ENCODE measurements at regions not wholly inside any gene's neighbourhood (a gene's known extent, or its start where the extent isn't known, plus 50 kb on each side); places are given as distances from the start of the nearest gene placed in this dataset.
A peak's percentile ranks its signal among the peaks of the same experiment; 100 is the strongest.

GRCh38 chr11:129270446-129270845, 78.3 kb upstream of the ARHGAP32 start:
- H3K27ac ChIP-seq (ENCODE audit: insufficient read depth, low read depth, low read length, poor library complexity, severe bottlenecking) = no peak overlapping the region
- H3K4me1 ChIP-seq (ENCODE audit: control insufficient read depth, insufficient read depth, low read length) = peaks cover 10% of the 10 kb centered on the region
- no peaks in the 10 kb centered on the region for H3K27me3 ChIP-seq (ENCODE audit: control insufficient read depth, insufficient read depth, low read length, poor library complexity, severe bottlenecking)
- H3K36me3 ChIP-seq (ENCODE audit: control insufficient read depth, insufficient read depth, low read length) = no peaks in the 10 kb centered on the region
- 82 to 87% methylated on average over 4 of the region's 4 CpGs for WGBS, 2 experiments
- no peak overlapping the region for H3K4me3 ChIP-seq (ENCODE audit: insufficient read depth, low read depth, low read length)
- no peaks in the 10 kb centered on the region for H3K9me3 ChIP-seq (ENCODE audit: control insufficient read depth, low read length)

- Histone ChIP-seq H3K4me3 (ENCODE audit: insufficient read depth, low read depth, low read length) (no peak overlapping the region), H3K9me3 (ENCODE audit: control insufficient read depth, low read length) (no peaks in the 10 kb centered on the region), H3K36me3 (ENCODE audit: control insufficient read depth, insufficient read depth, low read length) (no peaks in the 10 kb centered on the region), H3K4me1 (ENCODE audit: control insufficient read depth, insufficient read depth, low read length) (peaks cover 10% of the 10 kb centered on the region), H3K27ac (ENCODE audit: insufficient read depth, low read depth, low read length, poor library complexity, severe bottlenecking) (no peak overlapping the region), H3K27me3 (ENCODE audit: control insufficient read depth, insufficient read depth, low read length, poor library complexity, severe bottlenecking) (no peaks in the 10 kb centered on the region)
- 86 to 93% methylated on average over 3 of the region's 3 CpGs for WGBS, 2 experiments
Measured at GRCh38 chr11:129268371-129268770, 76.2 kb upstream of the ARHGAP32 start.

GRCh38 chr11:129267716-129268115, 75.6 kb upstream of the ARHGAP32 start:
- Histone ChIP-seq H3K4me1 (ENCODE audit: control insufficient read depth, insufficient read depth, low read length) (peaks cover 10% of the 10 kb centered on the region), H3K27me3 (ENCODE audit: control insufficient read depth, insufficient read depth, low read length, poor library complexity, severe bottlenecking) (no peaks in the 10 kb centered on the region), H3K4me3 (ENCODE audit: insufficient read depth, low read depth, low read length) (no peak overlapping the region), H3K9me3 (ENCODE audit: control insufficient read depth, low read length) (no peaks in the 10 kb centered on the region), H3K36me3 (ENCODE audit: control insufficient read depth, insufficient read depth, low read length) (no peaks in the 10 kb centered on the region), H3K27ac (ENCODE audit: insufficient read depth, low read depth, low read length, poor library complexity, severe bottlenecking) (no peak overlapping the region)
- WGBS, 2 experiments = 46 to 47% methylated on average over 3 of the region's 3 CpGs

- no peak overlapping the region for H3K27ac ChIP-seq (ENCODE audit: insufficient read depth, low read depth, low read length, poor library complexity, severe bottlenecking)
- H3K27me3 ChIP-seq (ENCODE audit: control insufficient read depth, insufficient read depth, low read length, poor library complexity, severe bottlenecking) = no peaks in the 10 kb centered on the region
- no peaks in the 10 kb centered on the region for H3K9me3 ChIP-seq (ENCODE audit: control insufficient read depth, low read length)
- no peak overlapping the region for H3K4me3 ChIP-seq (ENCODE audit: insufficient read depth, low read depth, low read length)
- 67 to 77% methylated on average over 2 of the region's 2 CpGs for WGBS, 2 experiments
- no peaks in the 10 kb centered on the region for H3K36me3 ChIP-seq (ENCODE audit: control insufficient read depth, insufficient read depth, low read length)
- H3K4me1 ChIP-seq (ENCODE audit: control insufficient read depth, insufficient read depth, low read length) = peaks cover 12% of the 10 kb centered on the region
Measured at GRCh38 chr11:129266536-129266935, 74.4 kb upstream of the ARHGAP32 start.

- WGBS, 2 experiments = 90 to 91% methylated on average over 4 to 5 of the region's 5 CpGs
- no peaks in the 10 kb centered on the region for H3K27me3 ChIP-seq (ENCODE audit: control insufficient read depth, insufficient read depth, low read length, poor library complexity, severe bottlenecking)
- no peak overlapping the region for H3K4me3 ChIP-seq (ENCODE audit: insufficient read depth, low read depth, low read length)
- H3K9me3 ChIP-seq (ENCODE audit: control insufficient read depth, low read length) = no peaks in the 10 kb centered on the region
- H3K27ac ChIP-seq (ENCODE audit: insufficient read depth, low read depth, low read length, poor library complexity, severe bottlenecking) = no peak overlapping the region
- H3K36me3 ChIP-seq (ENCODE audit: control insufficient read depth, insufficient read depth, low read length) = no peaks in the 10 kb centered on the region
- peaks cover 15% of the 10 kb centered on the region for H3K4me1 ChIP-seq (ENCODE audit: control insufficient read depth, insufficient read depth, low read length)
Measured at GRCh38 chr11:129265125-129265788, 73.1 kb upstream of the ARHGAP32 start.

DNA sequence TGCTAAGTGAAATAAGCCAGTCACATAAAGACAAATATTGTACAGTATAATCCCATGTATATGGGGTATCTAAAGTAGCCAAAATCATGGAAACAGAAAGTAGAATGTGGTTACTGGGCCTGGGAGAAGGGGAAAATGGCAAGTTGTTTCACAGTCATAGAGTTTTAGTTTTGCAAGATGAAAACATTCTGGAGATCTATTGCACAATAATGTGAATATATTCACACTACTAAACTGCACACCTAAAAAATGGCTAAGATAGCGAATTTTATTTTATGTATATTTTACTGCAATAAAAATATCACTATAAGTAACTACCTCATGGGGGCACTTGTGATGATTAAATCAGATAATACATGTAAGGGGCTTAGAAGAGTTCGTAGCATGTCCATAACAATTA, 72.0 kb upstream of the ARHGAP32 start:
- Histone ChIP-seq H3K9me3 (ENCODE audit: control insufficient read depth, low read length) (no peaks in the 10 kb centered on the region), H3K27me3 (ENCODE audit: control insufficient read depth, insufficient read depth, low read length, poor library complexity, severe bottlenecking) (no peaks in the 10 kb centered on the region), H3K4me3 (ENCODE audit: insufficient read depth, low read depth, low read length) (no peak overlapping the region), H3K36me3 (ENCODE audit: control insufficient read depth, insufficient read depth, low read length) (no peaks in the 10 kb centered on the region), H3K4me1 (ENCODE audit: control insufficient read depth, insufficient read depth, low read length) (peaks cover 15% of the 10 kb centered on the region), H3K27ac (ENCODE audit: insufficient read depth, low read depth, low read length, poor library complexity, severe bottlenecking) (no peak overlapping the region)
- WGBS, 2 experiments = 100% methylated on average over 1 of the region's 2 CpGs; no CpG with 5 or more reads in 1 of the 2 experiments

DNA sequence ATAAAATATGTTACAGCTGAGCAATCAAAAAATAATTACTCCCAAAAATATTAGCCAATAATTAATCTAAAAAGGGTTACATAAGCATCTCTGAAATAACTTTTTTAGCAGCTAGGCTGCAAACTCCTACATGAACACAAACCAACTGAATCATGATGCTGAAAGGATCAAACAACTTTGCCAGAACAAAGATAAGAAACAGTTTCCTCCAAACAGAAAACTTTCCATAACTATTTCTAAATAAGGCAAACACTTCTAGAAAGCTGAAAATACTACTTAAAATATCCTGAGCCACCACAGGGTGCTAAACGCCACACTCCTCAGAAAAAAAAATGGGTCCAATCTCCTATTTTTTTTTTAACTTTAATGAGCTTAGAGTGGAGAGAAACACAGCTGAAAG, 68.6 kb upstream of the ARHGAP32 start:
- Histone ChIP-seq H3K27me3 (ENCODE audit: control insufficient read depth, insufficient read depth, low read length, poor library complexity, severe bottlenecking) (no peaks in the 10 kb centered on the region), H3K27ac (ENCODE audit: insufficient read depth, low read depth, low read length, poor library complexity, severe bottlenecking) (no peak overlapping the region), H3K4me3 (ENCODE audit: insufficient read depth, low read depth, low read length) (no peak overlapping the region), H3K9me3 (ENCODE audit: control insufficient read depth, low read length) (no peaks in the 10 kb centered on the region), H3K36me3 (ENCODE audit: control insufficient read depth, insufficient read depth, low read length) (no peaks in the 10 kb centered on the region), H3K4me1 (ENCODE audit: control insufficient read depth, insufficient read depth, low read length) (peaks cover 5% of the 10 kb centered on the region)
- 56 to 78% methylated on average over 1 of the region's 1 CpG for WGBS, 2 experiments

- WGBS, 2 experiments = 66 to 74% methylated on average over 2 to 3 of the region's 3 CpGs
- no peak overlapping the region for H3K27ac ChIP-seq (ENCODE audit: insufficient read depth, low read depth, low read length, poor library complexity, severe bottlenecking)
- no peaks in the 10 kb centered on the region for H3K27me3 ChIP-seq (ENCODE audit: control insufficient read depth, insufficient read depth, low read length, poor library complexity, severe bottlenecking)
- no peak overlapping the region for H3K4me3 ChIP-seq (ENCODE audit: insufficient read depth, low read depth, low read length)
- no peaks in the 10 kb centered on the region for H3K9me3 ChIP-seq (ENCODE audit: control insufficient read depth, low read length)
- no peaks in the 10 kb centered on the region for H3K36me3 ChIP-seq (ENCODE audit: control insufficient read depth, insufficient read depth, low read length)
- peaks cover 5% of the 10 kb centered on the region for H3K4me1 ChIP-seq (ENCODE audit: control insufficient read depth, insufficient read depth, low read length)
Measured at GRCh38 chr11:129259931-129260348, 67.8 kb upstream of the ARHGAP32 start.

GRCh38 chr11:129258205-129258604, 66.1 kb upstream of the ARHGAP32 start:
- H3K9me3 ChIP-seq (ENCODE audit: control insufficient read depth, low read length) = no peaks in the 10 kb centered on the region
- no peak overlapping the region for H3K4me3 ChIP-seq (ENCODE audit: insufficient read depth, low read depth, low read length)
- no peaks in the 10 kb centered on the region for H3K36me3 ChIP-seq (ENCODE audit: control insufficient read depth, insufficient read depth, low read length)
- no peak overlapping the region for H3K27ac ChIP-seq (ENCODE audit: insufficient read depth, low read depth, low read length, poor library complexity, severe bottlenecking)
- H3K4me1 ChIP-seq (ENCODE audit: control insufficient read depth, insufficient read depth, low read length) = peaks cover 8% of the 10 kb centered on the region
- WGBS, 2 experiments = 54 to 60% methylated on average over 5 of the region's 5 CpGs
- no peaks in the 10 kb centered on the region for H3K27me3 ChIP-seq (ENCODE audit: control insufficient read depth, insufficient read depth, low read length, poor library complexity, severe bottlenecking)

- Histone ChIP-seq H3K4me1 (ENCODE audit: control insufficient read depth, insufficient read depth, low read length) (peaks cover 15% of the 10 kb centered on the region), H3K36me3 (ENCODE audit: control insufficient read depth, insufficient read depth, low read length) (no peaks in the 10 kb centered on the region), H3K4me3 (ENCODE audit: insufficient read depth, low read depth, low read length) (no peak overlapping the region)
Measured at GRCh38 chr11:129257512-129257911, 65.4 kb upstream of the ARHGAP32 start.

DNA sequence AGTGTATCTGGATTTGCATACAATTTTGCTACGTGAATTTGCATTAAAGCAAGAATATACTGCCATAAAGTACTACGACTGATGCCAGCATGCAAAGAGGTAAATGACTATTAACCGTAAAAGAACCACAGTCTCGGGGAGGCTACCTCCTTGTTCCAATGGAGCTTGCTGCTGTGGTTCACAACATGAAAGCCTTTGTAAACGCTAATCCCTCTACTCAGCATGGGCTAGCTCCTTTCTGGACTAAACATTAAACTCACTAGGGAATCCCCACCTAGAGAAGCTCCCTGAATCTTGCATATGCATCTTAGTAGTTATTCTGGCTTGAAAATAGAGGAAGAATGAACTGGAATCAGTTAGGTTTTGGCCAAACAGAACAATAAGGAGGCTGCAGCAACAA, 60.5 kb upstream of the ARHGAP32 start:
- H3K27me3 ChIP-seq (ENCODE audit: control insufficient read depth, insufficient read depth, low read length, poor library complexity, severe bottlenecking) = no peaks in the 10 kb centered on the region
- peak overlapping the region; percentile 8 for H3K4me3 ChIP-seq (ENCODE audit: insufficient read depth, low read depth, low read length)
- H3K4me1 ChIP-seq (ENCODE audit: control insufficient read depth, insufficient read depth, low read length) = peaks cover 23% of the 10 kb centered on the region
- H3K36me3 ChIP-seq (ENCODE audit: control insufficient read depth, insufficient read depth, low read length) = no peaks in the 10 kb centered on the region
- 0% methylated on average over 5 of the region's 5 CpGs for WGBS, 2 experiments
- no peaks in the 10 kb centered on the region for H3K9me3 ChIP-seq (ENCODE audit: control insufficient read depth, low read length)
- peak overlapping the region; percentile 27 for H3K27ac ChIP-seq (ENCODE audit: insufficient read depth, low read depth, low read length, poor library complexity, severe bottlenecking)

More at GRCh38 chr11:129257512-129257911, 65.4 kb upstream of the ARHGAP32 start:
- no peaks in the 10 kb centered on the region for H3K27me3 ChIP-seq (ENCODE audit: control insufficient read depth, insufficient read depth, low read length, poor library complexity, severe bottlenecking)
- H3K27ac ChIP-seq (ENCODE audit: insufficient read depth, low read depth, low read length, poor library complexity, severe bottlenecking) = no peak overlapping the region
- H3K9me3 ChIP-seq (ENCODE audit: control insufficient read depth, low read length) = no peaks in the 10 kb centered on the region
